NCI-H460 (cell line): ENCODE measurements at regions not wholly inside any gene's neighbourhood (a gene's known extent, or its start where the extent isn't known, plus 50 kb on each side); places are given as distances from the start of the nearest gene placed in this dataset.

Source experiments
- DNase-seq: peaks from one replicate; pipeline ENCODE4 v3.0.0-alpha.2; 2016; ENCODE audit warnings: low read depth; ENCODE audit errors: extremely low read depth

DNA sequence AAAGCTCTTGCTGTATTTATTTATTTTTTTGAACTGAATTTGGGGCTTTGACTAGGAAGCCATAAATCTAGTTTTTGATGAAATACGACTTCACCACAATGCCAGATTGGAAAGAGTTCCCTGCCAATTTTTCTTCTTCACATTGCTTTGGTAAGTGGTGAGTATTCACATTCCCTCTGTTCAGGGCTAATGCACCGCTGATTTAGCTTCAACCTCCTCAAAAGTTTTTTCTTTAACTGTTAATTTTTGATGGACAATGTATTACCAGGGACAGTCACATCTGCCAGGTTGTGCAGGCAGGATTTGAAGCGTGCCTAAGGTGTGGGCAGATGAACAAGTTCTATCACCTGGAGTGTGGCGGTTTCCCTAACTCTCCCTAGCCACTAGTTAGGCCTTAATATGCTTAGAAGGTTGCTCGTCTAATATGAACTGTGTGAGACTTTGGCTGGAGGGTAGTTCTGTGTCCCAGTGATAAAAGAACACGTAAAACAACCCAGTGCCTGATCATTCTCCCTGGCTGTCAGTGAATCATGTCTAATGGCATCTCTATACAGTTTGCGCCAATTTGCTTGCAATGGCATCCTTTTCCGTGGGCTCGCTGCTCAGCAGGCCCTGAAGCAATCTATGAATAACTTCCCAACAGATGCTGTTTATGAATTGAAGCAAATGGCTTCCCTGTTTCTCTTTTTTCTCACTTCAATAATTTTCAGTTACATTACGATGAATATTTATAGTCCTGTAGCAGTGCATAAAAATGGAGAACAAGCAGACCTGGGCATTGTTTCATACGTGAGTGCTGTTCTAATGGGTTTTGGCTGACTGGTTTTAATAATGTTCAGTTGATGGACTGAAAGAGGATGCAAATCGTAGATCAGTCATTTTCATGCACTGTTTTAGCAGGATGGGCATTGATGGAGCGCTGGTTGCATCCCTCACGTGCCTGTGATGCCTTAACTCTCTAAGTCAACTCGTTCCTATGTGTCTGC lies 243.2 kb upstream of the SUCLG2 start:
- no peak for DNase-seq

DNA sequence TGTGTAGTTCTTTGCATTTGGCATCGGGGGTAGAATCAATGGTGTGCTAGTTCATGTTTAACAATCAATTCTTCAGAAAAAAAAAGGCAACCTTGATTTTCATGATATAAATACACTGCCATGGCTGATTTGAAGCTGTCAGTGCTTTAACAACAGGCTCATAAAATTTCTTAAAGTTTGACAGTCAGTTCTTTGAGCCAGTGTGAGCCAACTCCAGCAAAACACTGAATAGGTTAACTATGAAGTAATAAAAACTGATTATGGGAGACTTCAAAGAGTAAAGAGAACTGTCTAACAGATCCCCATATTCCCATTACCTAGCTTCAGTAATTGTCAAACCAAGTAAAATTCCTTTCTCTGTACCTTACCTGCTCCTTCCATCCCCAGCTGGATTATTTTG lies 241.7 kb upstream of the SUCLG2 start:
- no peak for DNase-seq

DNA sequence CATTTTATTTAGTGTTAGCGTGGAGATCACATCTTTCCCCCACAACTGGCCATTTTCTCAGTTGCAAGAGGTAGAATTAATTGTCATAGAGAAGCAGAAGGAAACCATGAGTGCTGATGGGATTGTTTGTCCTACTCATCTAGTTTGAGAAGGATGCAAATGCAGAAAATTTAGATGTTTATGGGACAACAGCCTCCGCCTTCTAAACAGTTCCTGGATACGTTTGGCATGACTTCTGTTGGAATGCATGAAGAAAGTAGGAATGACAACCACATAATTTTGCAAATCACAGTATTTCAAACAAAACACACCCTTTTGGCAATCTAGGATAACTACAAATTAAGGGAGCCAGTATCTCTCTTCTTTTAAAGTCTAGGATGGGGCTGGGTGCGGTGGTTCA lies 240.1 kb upstream of the SUCLG2 start:
- no peak for DNase-seq

DNA sequence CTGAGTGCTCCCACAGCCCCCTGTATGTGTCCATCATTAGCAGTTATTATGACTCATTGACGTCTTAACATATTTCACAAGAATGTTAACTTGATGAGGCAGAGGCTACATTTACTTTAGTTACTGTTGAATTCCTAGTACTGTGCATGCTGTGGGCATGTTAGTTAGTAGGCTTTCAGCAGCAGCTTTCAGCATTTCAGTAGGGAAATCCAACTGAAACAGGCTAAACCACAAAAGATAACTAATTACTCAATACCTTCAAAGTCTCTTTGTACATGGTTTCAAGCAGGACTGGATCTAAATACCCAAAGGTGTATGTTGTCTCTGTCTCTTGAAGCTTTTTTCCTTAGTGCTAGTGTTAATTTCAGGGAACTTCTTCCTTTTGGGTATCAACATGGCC lies 229.9 kb upstream of the SUCLG2 start:
- no peak for DNase-seq

DNA sequence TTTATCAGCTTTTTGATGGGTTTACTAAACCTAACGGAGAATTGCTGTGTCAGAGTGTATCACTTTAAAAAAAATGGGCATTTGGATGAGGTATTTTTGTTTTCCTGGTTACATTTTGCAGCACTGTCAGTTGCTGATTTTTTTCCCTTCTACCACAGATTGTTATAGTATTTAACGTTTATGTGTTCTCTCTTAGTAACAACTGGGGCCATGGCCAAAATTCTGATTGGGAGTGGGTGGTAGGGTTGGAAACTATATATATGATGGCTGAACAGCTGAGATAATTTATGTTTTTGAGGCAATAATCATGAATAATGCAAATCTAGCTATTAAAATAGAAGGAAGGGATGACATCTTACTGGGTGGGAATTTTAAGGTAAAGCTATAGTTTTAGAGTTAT lies 229.4 kb upstream of the SUCLG2 start:
- DNase-seq, result no peak

DNA sequence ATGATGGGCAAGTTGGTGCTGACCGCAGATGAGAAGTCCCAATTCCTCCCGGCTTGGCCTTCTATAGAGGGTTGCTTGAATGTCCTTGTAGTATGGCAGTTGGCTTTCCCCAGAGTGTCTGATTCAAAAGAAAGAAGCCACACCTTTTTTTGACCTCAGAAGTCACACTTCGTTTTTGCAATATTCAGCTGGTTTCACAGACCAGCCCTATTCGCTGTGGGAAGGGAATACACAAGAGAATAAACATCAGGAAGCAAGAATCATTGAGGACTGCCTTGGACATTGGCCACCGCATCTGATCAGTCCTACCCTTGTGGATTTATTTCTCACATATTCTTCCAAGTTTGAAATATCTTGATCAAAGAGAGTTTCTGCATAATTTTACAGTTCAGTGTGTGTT lies 228.6 kb upstream of the SUCLG2 start:
- no peak for DNase-seq

DNA sequence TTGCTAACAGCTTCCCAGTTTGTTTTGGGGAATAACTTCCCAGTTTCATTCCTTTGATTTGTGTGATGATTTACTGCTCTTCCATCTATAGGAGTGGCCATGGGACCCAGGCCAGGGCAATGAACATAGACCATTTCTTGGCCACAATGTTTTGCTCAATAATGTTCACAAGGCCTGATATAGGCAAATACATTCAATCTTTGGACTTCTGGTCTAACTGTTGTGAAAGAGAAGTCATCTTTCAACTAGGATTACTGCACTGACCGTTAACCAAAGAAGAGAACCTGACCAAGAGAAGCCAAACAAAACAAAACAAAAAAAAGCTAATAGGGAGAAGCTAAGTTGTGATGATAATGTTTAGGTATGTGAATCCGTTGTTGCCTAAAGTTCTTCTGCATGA lies 221.8 kb upstream of the SUCLG2 start:
- no peak for DNase-seq

DNA sequence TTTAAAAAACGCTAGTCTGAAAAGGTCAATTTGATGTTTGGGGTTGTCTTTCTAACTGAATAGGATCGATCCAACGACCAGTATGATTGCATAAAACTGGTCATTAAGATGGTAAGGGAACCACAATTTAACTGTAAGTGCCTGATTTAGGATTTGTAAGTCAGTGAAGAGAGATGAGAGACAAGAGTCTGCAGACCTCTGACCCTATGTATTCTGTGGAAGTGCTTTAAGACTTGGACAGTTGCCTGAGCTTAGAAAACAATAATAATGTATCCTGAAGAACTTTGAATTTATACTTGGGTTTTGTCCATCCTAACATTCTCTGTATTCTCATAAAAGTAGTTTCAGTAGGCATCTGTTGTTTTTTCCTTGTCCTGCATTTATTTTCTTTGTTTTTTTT lies 221.4 kb upstream of the SUCLG2 start:
- no peak for DNase-seq

DNA sequence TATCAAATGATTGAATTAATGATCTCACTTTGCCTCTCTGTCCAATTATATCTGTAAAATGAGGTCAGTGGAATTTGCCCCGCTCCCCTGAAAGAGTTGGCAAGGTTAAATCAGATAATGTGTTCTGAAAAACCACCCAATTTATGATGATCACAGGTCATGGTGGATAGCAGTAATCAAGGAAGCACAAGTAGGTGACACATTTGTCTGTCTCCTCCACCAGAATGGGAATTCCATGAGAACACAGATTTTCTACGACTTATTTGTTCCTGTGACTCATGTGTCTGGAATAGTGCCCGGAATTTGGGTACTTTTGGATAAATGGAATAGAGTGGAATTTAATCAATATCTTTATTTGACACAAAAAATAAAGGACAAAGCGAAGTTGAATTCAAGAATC lies 220.9 kb upstream of the SUCLG2 start:
- DNase-seq, result no peak

DNA sequence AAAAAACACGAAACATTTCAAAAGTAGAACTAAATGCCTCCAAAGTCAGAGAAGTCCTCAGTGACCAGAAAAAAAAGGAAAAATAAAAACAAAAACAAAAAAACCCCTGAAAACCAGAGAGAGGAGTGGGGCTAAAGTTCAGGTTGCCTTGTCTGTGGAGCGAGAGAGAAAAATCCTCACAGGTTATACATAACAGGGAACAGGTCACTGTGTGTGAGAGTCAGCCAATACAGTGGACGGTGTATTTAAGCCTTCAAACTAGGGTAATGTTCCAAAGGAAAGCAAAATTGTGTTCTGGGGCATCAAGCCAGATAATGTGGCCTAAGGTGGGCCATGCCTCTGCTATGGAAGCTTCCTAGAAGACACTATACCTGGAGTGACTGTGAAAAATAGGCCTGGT lies 216.1 kb upstream of the SUCLG2 start:
- DNase-seq, result no peak

DNA sequence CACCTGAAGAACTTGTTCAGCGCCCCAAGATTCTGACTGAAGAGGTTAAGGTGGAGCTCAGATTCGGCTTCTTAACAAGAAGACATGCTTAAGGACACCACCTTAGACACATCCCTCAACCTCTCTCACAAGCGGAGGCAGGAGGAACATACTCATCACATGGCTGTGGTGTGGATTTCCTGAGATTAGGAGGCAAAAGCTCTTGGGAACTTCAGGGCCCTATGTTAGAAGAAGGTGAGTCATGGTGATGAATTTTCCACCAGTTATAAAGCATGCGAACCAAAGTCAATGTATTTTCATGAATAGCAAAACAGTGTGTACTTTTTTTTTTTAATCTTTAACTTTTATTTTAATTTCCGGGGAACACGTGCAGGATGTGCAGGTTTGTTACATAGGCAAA lies 212.2 kb upstream of the SUCLG2 start:
- DNase-seq, result no peak

DNA sequence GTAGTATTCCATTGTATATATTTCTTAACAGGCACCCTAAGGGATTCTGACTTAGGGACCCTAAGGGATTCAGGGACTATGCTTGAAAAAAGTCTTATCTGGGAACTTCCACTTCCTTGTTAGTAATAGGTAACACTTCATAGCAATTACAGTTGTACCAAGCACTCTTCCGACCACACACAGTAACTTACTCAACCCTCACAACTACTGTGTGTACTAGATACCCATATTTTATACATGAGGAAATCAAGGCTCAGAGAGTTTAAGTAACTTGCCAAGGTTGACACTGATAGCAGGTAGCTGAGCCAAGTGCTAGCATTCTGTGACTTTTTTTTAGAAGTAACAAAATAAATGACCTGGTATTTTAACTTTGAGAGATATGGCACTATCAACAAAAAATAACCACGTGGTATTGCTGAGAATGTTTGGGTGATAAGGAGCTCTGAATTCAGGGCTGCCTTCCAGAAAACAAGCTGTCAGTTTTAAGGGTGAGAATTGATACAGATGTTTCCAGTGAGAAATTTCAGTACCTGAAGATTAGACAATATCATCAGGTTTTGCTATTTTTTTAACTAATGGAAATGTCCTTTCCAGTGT lies 210.3 kb upstream of the SUCLG2 start:
- DNase-seq, result no peak

DNA sequence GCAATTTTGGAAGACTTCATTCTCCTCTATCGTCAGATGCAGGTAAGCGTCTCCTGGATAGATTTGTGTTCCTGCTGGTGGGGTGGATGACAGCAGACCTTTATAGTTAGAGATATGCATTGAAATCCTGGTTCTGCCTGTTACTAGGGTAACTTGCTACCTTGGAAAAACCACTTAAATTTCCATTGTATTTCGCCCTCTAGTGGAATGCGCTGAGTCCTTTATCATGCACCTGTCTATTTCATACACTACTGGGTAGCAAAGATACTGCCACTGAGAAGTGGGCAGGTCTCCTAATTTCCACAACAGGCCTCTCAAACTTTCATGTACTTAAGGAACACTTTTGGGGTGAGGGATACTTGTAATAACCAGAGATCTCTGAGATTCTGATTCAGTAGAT lies 209.5 kb upstream of the SUCLG2 start:
- DNase-seq, result no peak

DNA sequence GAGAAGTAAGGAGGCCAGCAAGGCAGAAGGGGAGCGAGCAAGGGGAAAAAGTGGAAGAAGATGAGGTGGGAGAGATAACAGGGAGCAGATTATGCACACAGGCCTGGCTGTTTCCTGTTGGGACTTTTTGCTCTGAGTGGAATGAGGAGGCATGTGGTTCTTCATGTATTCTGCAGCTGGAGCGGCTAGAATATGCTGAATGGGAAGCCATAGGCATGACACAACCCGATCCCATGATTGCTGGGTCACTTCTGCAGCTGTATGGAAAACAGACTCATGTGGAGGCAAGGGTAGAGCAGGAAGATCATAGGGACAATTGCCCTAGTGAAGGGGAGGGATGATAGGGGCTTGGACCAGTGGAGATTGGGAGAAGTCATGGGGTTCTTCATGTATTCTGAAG lies 206.0 kb upstream of the SUCLG2 start:
- no peak for DNase-seq

DNA sequence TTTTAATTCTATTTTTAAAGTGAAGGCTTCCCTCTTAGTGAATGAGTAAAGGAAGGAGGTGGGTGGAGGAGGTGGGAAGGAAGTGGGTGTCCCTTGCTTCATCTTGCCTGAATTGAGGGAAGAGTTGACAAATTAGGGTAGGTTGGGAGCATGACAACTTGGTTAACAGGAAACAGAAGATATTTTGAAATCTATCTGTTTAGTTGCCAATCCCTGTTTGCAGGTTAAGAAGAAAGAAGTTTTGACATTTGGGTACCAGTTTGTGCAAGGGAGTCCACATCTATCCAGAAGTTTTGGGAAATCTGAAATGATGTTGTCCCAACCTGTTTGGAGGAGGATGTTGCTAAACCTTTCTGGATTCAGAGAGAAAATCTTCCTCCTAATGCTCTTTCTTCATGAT lies 204.1 kb upstream of the SUCLG2 start:
- no peak for DNase-seq

DNA sequence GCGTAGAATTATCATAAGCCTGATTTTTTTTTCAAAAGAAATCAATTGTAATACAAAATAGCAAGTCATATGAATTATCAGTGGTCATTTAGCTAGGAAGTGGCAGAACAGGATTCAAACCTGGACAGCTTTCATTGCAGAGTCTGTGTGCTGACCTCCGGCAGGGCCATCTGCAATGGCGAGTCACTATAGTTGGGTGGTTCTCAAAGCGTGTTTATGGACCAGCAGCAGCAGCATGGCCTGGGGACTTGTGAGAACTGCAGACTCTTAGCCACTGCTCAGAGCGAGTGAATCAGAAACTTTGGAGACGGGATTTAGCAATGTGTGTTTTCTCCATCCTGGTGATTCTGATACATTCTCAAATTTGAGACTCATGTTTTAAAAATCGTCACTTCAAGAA lies 202.3 kb upstream of the SUCLG2 start:
- DNase-seq, result no peak

DNA sequence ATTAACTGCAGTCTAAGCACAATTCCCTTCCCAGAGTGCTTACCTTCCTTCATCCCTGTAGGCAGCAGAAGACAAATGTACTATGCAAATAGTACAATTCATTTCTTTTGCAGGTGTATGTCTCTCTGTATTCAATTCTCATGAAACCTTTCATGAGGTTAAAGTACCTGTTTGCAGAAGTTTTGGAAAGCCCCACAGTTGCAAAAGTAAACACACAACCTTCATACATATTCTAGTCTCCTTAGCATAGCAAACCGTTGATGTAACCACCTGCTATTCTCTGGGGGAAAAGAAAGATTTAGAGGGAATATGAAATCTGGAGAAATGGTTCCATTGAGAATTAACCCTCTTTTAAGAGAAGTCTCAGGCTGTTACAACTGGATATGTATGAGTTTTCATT lies 200.3 kb upstream of the SUCLG2 start:
- no peak for DNase-seq

DNA sequence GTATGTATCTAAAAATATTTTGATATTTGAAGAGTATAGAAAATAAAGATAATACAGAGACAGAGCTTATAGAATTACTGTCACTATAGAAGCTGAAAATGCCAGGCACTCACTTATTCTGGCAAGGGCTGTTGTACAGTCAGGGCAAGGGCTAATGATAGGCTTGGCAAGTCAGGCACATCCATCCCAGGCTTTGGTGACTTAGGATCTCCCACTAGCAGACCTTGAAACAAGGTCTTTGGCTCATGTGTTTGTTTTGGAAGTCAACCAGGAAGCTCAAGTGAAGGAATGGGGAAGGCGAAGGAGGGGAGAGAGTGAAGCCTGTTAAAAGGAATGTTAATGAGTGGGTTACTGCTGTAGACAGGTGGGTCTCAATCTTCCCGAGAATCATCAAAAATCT lies 199.1 kb upstream of the SUCLG2 start:
- DNase-seq, result no peak

DNA sequence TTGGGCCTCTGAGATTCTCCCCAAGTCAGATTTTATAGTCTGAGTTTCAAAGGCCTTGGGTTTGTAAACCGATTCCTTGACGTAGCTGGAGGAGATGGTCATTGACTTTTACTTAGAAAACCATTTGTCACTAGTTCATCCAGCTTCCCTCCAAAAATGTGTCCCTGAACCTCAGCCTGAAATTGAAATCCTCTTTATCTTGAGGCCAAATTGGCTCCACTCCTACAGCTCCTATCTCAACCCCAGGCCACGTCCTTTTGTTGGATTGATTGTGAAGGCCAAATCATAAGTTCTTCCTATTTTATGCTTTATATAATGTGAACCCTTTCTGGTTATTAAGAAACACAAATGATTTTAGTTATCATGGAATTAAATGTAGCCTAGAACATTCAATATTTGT lies 193.9 kb upstream of the SUCLG2 start:
- DNase-seq, result no peak

DNA sequence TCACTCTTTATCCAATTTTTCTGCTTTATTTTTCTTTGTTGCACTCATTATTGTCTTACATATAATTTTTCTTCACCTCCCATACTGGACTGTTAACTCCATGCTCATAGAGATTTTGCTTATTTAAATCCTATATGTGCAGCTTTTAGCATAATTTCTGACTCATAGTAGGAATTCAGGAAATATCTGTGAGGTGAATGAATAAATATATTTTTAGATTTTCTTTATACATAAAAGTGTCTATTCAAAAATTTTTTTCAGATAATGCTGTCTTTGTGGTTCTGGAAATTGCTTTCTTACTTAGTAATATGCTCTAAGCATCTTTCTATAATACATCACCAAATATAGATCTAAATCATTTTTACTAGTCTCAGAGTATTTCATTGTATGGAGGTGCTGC lies 191.8 kb upstream of the SUCLG2 start:
- DNase-seq, result no peak

DNA sequence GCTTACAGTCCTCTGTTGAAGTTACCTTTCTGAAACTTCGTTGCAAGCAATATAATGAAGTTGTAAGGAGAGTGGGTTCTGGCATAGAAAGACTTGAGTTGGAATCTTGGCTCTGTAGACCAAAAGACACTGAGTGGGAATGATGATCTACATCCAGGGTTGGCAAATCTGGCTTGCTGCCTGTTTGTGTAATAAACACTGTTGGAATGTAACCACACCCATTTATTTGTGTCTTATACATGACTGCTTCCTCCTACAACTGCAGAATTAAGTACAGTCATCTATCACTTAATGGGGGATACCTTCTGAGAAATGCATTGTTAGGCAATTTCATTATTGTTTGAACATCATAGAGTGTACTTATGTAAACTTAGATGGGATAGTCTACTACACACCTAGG lies 178.4 kb upstream of the SUCLG2 start:
- no peak for DNase-seq

DNA sequence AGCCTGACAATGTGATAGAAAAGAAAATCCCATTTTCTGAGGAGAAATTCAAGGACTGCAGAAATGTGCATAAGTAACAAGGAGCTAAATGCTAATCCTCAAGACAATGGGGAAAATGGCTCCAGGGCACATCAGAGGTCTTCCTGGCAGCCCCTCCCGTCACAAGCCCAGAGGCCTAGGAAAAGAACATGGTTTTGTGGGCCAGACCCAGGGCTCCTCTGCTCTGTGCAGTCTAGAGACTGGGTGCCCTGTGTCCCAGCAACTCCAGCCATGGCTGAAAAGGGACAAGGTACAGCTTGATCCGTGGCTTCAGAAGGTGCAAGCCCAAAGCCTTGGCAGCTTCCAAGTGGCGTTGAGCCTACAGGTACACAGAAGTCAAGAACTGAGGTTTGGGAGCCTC lies 176.8 kb upstream of the SUCLG2 start:
- no peak for DNase-seq
